C4-2B (cell line): ENCODE measurements at regions not wholly inside any gene's neighbourhood (a gene's known extent, or its start where the extent isn't known, plus 50 kb on each side); places are given as distances from the start of the nearest gene placed in this dataset.

Experiments used
- H3K27ac ChIP-seq: fragments of 450-650 bp; 2 replicates; pipeline ENCODE4 v1.5.1; 2017
- ZFX ChIP-seq: fragments of 450-650 bp; IDR thresholded peaks from 2 replicates; pipeline ENCODE4 v1.6.1; 2017
- TF ChIP-seq, protein P1 (sequence below): fragments of 450-650 bp; conservative IDR thresholded peaks from 2 replicates; pipeline ENCODE4 v1.5.1; 2017; ENCODE audit warnings: mild to moderate bottlenecking

DNA sequence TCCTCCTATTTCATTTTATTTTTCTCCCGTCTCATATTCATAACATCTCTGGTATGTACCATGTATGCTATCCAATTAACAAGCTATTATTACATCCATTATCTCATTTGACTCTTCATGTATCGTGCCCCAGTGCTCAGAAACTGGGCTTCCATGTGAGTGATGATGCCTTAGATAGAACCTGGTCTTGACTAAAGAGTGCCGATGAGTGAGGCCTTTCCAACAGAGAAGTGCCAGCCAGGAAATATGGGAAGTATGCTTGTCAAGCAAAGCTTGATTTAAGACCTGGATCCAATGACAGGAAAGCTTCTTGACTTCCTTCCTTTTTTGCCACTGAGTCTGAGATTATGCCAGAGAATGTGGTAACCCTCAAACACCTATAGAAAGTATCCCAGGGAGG, 371.7 kb upstream of the FGF13 start:
- TF ChIP-seq ZFX = no peak
- TF ChIP-seq, protein P1, sequence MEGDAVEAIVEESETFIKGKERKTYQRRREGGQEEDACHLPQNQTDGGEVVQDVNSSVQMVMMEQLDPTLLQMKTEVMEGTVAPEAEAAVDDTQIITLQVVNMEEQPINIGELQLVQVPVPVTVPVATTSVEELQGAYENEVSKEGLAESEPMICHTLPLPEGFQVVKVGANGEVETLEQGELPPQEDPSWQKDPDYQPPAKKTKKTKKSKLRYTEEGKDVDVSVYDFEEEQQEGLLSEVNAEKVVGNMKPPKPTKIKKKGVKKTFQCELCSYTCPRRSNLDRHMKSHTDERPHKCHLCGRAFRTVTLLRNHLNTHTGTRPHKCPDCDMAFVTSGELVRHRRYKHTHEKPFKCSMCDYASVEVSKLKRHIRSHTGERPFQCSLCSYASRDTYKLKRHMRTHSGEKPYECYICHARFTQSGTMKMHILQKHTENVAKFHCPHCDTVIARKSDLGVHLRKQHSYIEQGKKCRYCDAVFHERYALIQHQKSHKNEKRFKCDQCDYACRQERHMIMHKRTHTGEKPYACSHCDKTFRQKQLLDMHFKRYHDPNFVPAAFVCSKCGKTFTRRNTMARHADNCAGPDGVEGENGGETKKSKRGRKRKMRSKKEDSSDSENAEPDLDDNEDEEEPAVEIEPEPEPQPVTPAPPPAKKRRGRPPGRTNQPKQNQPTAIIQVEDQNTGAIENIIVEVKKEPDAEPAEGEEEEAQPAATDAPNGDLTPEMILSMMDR = no peak

DNA sequence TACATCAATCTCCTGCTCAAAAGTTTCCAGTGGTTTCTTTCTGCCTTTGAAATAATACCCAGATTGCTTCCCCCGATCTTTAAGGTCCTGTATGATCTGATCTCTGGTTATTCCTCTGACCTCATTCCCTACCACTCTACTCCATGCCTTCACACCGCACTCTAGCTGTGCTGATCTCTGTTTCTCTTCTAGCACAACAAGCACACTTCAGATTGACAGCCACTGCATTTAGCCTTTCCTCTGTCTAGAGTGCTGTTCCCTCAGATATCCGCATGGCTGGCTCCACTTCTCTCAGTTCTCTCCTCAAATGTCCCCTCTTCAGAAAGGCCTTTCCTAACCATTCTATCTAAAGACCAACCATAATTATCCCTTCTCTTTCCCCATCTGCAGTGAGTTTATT, 370.4 kb upstream of the FGF13 start:
- no peak for TF ChIP-seq ZFX
- TF ChIP-seq, protein P1 = no peak
- no peak overlapping the region for H3K27ac ChIP-seq

More for the DNA sequence above, 371.7 kb upstream of the FGF13 start:
- H3K27ac ChIP-seq = no peak overlapping the region

DNA sequence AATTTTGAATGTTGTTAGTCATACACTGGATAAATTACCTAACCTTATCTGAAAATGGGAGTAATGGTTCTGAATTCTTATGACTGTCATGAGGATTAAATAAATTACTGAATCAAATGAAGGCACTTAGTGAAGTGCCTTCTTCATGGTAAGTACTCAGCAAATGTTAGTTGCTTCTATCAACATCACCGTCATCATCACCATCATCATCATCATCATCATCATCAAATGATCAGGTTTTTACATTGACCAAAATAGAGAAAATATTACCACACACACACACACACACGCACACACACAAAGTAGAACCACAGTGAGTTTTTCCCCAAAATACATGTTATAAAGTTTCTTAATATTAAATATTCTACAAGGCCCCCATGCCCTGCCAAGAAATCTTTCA, 368.3 kb upstream of the FGF13 start:
- H3K27ac ChIP-seq = no peak overlapping the region
- TF ChIP-seq ZFX = no peak
- TF ChIP-seq, protein P1 = no peak

DNA sequence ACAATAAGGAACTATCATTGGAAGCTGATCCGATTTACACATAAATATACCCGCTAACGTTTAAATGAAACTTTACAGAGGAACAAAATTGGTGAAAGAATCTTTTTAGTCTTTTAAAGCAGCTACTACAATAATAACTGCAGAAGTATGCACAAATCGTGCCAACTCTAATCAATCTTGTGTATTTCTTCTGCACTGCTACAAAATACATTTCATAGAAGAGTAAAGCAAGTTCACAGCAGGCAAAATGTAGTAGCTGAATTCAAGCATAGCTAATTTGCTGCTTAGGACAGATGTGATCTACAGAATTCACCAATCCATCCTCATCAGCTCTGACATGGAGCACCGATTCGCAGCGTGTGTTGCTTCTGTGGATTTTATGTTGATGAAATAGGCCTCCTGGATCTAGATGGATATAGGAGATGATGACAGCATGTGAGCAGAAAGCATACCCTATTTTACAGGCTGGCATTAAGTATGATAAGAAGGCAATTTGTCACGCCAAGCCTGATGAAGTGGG, 367.3 kb upstream of the FGF13 start:
- TF ChIP-seq ZFX = no peak
- no peak overlapping the region for H3K27ac ChIP-seq

DNA sequence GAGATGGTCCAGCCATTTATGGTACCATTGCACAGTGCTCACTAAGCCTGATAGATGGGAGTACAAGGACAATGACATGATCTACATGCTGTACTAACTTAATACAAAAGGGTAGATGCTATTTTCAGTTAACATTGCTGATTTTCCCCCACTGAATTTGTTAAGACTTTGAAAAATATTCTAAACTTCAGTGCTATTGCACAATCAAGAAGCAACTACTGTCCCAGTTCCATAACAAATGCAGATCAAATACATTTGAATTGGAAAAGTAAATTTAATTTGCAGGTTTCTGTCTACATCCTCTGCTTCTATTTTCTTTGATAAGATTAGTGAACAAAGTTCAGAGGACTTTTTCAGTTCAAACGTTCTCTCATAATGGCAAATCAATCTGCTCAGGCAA, 366.8 kb upstream of the FGF13 start:
- H3K27ac ChIP-seq = no peak overlapping the region
- TF ChIP-seq ZFX = no peak

DNA sequence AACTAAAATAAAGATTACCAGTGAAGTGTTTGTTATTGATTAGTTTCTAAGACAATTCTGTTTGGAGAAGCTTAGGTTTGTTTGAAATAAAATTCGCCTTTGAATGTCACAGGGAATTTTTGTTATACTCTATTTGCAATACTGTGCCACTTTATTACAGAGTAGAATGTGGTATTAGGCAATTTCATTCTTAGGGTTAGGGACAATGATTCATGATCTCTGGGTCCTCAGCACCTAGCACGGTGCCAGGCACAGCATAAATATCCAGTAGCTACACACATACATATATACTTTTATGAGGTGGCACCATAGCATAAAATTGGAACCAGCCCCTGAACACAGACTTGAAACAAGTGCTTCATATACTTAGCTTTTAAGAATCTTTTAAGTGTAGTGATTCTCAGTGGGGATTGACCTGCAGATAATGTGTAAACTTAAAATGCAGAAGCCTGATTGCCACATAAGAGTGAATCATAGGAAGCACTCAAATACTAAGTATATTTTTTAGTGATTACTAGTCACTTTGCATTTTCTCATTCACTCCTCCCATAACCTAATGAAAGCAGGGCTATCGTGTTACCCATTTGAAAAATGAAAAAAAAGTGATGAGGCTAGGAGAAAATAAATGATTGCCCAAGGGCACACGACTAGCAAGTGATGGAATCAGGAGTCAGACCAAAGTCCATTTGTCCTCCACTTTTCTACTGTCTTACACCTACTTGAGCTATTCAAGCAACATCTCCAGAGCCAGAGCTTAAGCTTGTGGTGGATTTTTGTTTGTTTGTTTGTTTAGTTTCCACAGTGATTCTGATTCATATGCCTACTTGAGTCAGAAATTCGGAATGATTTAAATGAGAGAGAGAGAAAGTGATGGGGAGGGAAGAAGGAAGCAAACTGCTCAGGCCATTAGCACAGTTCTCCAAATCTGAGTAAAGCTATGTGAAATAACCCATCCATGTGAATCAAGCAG, 366.0 kb upstream of the FGF13 start:
- TF ChIP-seq, protein P1 = no peak
- TF ChIP-seq ZFX = no peak
- H3K27ac ChIP-seq = no peak overlapping the region

DNA sequence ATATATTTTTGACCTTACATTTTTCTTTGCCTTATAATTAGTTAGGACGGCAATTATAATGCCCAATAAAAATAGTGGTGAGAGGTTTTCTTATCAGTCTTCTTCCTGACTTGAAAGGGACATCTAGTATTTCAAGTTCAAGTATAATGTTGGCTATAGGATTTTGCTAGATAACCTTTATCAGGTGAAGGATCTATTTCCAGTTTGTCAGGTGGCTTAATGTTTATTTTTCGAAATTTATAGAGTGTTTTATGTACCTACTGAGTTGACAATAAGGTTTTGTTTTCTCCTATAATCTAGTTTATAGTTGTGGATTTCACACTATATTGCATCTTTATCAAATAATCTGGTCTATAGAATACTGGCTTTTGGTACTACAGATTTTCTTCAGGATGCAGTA, 351.8 kb upstream of the FGF13 start:
- TF ChIP-seq ZFX = no peak
- TF ChIP-seq, protein P1 = no peak

DNA sequence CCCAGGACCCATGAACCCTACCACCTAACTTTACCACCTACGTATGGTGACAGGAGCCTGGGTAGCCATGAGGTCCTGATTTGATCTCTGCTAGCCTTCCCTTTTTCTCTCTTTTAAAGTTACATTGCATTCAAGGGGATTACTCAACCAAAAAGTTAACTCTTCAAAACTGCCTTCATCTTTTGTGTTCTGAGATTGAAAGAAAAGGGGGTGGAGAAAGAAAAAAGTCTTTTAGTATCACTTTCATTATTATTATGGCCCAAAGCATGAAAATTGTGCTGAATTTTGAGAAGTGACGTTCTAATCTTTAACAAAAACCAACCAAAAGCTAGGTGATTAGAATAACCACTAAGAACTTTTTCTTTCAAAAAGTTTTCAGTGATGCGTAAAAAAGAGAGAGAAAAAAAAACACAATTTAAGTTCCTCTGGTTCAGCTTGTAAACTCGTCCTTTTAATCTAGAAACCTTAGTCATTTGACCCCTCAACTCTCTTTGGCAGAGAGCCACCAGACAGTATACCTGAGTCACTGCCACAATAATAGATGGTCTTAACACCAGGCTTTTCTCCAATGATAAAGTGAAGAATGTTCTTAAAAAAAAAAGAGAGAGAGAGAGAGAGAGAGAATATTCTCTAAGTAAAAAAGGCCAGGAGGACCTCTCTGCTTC, 347.4 kb upstream of the FGF13 start:
- TF ChIP-seq ZFX = no peak
- TF ChIP-seq, protein P1 = no peak
- H3K27ac ChIP-seq = no peak overlapping the region

More for the DNA sequence above, 351.8 kb upstream of the FGF13 start:
- no peak overlapping the region for H3K27ac ChIP-seq
